Thoracic aorta (tissue), 2 donors: ENCODE measurements at regions not wholly inside any gene's neighbourhood (a gene's known extent, or its start where the extent isn't known, plus 50 kb on each side); places are given as distances from the start of the nearest gene placed in this dataset.

Source experiments
- ATAC-seq: fragments of 150-250 bp; one replicate; pipeline ENCODE4 v1.8.0; 2017; ENCODE audit warnings: low read depth; ENCODE audit not compliant: insufficient number of reproducible peaks, low FRiP score
- DNase-seq: peaks from one replicate; pipeline ENCODE4 v3.0.0-alpha.2; 2020; ENCODE audit warnings: low spot score
- H3K27ac ChIP-seq, 2 donors: fragments of 200-600 bp; sonication (generic); 1 replicate in 1 of 2; 2 replicates in 1 of 2; pipeline ENCODE4 v1.5.1; 2016; ENCODE audit warnings: mild to moderate bottlenecking in 2 of 2, moderate library complexity in 2 of 2
- H3K27me3 ChIP-seq: fragments of 200-600 bp; sonication (generic); replicated peaks from 2 replicates; pipeline ENCODE4 v1.6.0; 2016; ENCODE audit warnings: mild to moderate bottlenecking; ENCODE audit not compliant: insufficient read depth
- H3K36me3 ChIP-seq: fragments of 200-600 bp; sonication (generic); one replicate; pipeline ENCODE4 v1.5.1; 2016
- H3K4me1 ChIP-seq, 2 donors: fragments of 200-600 bp; sonication (generic); 1 replicate in 1 of 2; 2 replicates in 1 of 2; pipeline versions ENCODE4 v1.5.1 to v1.6.0; 2016; ENCODE audit warnings: low read depth in 2 of 2, mild to moderate bottlenecking in 1 of 2; ENCODE audit not compliant: control insufficient read depth in 1 of 2
- H3K4me3 ChIP-seq: fragments of 200-600 bp; sonication (generic); 2 replicates; pipeline ENCODE4 v1.5.1; 2016; ENCODE audit warnings: mild to moderate bottlenecking
- H3K9me3 ChIP-seq: fragments of 200-600 bp; sonication (generic); 2 replicates; pipeline ENCODE4 v1.5.1; 2016
- CTCF ChIP-seq: fragments of 200-600 bp; sonication (generic); IDR thresholded peaks from one replicate; pipeline ENCODE4 v1.5.1; 2019; ENCODE audit warnings: antibody characterized with exemption

DNA sequence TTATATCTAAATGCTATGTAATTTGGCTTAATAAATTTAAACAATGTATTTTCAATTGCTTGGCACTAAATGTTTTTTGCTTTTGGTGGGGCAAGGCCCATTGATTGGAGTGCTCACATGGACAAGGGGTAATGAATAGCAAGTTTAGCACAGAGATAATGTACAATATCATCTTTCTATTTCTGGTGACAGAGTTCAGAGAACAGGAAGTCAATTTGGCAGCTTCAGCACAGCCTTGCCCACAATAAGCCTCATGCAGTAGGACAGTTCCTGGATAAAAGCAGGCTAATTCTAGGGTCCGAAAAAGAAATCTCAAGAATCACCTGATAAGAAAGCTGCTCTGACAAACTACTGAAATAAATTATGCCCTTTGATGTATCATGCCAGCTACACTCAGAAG lies 443.9 kb upstream of the FSHR start:
- ATAC-seq = no peak
- Histone ChIP-seq H3K9me3 (no peaks in the 10 kb centered on the region), H3K27me3 (no peaks in the 10 kb centered on the region), H3K36me3 (no peaks in the 10 kb centered on the region), H3K27ac (no peak overlapping the region), H3K4me1 (no peaks in the 10 kb centered on the region), H3K4me3 (no peak overlapping the region)
- DNase-seq = no peak
- TF ChIP-seq CTCF = no peak

DNA sequence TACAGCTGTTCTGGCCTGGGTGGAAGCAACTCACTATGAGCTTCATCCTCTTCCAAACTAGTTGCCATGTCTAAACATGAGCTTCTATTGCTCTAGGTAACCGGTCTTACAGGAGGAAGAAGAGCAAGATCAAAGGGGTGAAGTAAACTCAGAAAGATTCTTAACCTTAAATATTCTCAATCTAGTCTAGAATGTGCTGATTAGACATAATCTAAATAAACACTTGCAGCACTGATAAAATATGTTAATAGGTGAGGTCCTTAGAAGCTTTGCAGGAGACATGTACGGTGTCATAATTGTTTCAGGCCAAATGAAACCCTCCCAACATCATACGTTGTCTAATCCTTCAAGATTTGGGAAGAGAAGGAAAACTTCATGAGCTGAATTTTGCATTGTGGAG lies 431.6 kb upstream of the FSHR start:
- H3K27me3 ChIP-seq = no peaks in the 10 kb centered on the region
- H3K4me1 ChIP-seq = no peaks in the 10 kb centered on the region
- DNase-seq = no peak
- no peak overlapping the region for H3K27ac ChIP-seq
- H3K9me3 ChIP-seq = no peaks in the 10 kb centered on the region
- H3K36me3 ChIP-seq = no peaks in the 10 kb centered on the region
- no peak for ATAC-seq
- H3K4me3 ChIP-seq = no peak overlapping the region
- no peak for TF ChIP-seq CTCF

GRCh38 chr2:49582946-49583345 lies 428.6 kb upstream of the FSHR start:
- no peak overlapping the region for H3K27ac ChIP-seq
- H3K27me3 ChIP-seq = no peaks in the 10 kb centered on the region
- ATAC-seq (no peak), DNase-seq (no peak)
- H3K4me1 ChIP-seq = no peaks in the 10 kb centered on the region
- TF ChIP-seq CTCF = no peak
- H3K36me3 ChIP-seq = no peaks in the 10 kb centered on the region
- no peak overlapping the region for H3K4me3 ChIP-seq
- H3K9me3 ChIP-seq = no peaks in the 10 kb centered on the region

GRCh38 chr2:49577041-49577440 lies 422.7 kb upstream of the FSHR start:
- no peak for ATAC-seq
- Histone ChIP-seq H3K27ac (no peak overlapping the region), H3K4me1 (no peaks in the 10 kb centered on the region), H3K9me3 (no peaks in the 10 kb centered on the region), H3K27me3 (no peaks in the 10 kb centered on the region), H3K4me3 (no peak overlapping the region), H3K36me3 (no peaks in the 10 kb centered on the region)
- TF ChIP-seq CTCF = no peak
- no peak for DNase-seq

DNA sequence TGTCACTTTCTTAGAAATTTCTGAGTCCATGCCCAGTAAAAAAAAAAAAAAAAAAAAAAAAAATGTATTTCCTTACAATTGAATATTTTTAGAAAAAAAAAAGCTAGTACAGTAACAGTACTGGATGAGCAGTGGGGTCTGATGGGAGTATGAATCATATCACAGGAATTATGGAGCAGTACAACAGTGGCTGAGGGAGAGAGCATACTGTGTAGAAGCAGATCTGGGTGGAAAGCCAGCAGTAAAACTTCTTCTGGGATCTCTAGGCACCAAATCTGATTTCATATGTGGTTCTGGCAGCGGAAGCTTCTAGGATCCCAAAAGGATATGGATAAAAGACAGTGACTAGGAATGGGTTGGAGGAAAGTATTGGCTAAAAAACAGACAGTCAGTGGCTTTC lies 414.9 kb upstream of the FSHR start:
- no peaks in the 10 kb centered on the region for H3K4me1 ChIP-seq

More for the DNA sequence above, 414.9 kb upstream of the FSHR start:
- no peak for DNase-seq
- Histone ChIP-seq H3K27me3 (no peaks in the 10 kb centered on the region), H3K36me3 (no peaks in the 10 kb centered on the region), H3K27ac (no peak overlapping the region), H3K4me3 (no peak overlapping the region), H3K9me3 (no peaks in the 10 kb centered on the region)
- TF ChIP-seq CTCF = no peak
- no peak for ATAC-seq
